Tibial nerve (tissue), 3 donors: ENCODE measurements at regions not wholly inside any gene's neighbourhood (a gene's known extent, or its start where the extent isn't known, plus 50 kb on each side); places are given as distances from the start of the nearest gene placed in this dataset.
"Not testable (repeated sequence)": the region's sequence is repeated elsewhere in the genome, so short reads cannot be mapped to it uniquely, and the experiment has no call there.

Experiments
- CTCF ChIP-seq, 5 experiments: fragments of 200-600 bp in 3 of 5; fragments of 450-650 bp in 2 of 5; sonication (generic) in 3 of 5; IDR thresholded peaks; one replicate each; pipeline ENCODE4 v1.5.1; 2016 to 2019; ENCODE audit warnings: antibody characterized with exemption in 5 of 5, mild to moderate bottlenecking in 3 of 5, moderate library complexity in 2 of 5
- POLR2A ChIP-seq, 2 donors: fragments of 450-650 bp; IDR thresholded peaks; one replicate each; pipeline ENCODE4 v1.6.1; 2017; ENCODE audit warnings: antibody characterized with exemption in 2 of 2, mild to moderate bottlenecking in 2 of 2, moderate library complexity in 2 of 2

DNA sequence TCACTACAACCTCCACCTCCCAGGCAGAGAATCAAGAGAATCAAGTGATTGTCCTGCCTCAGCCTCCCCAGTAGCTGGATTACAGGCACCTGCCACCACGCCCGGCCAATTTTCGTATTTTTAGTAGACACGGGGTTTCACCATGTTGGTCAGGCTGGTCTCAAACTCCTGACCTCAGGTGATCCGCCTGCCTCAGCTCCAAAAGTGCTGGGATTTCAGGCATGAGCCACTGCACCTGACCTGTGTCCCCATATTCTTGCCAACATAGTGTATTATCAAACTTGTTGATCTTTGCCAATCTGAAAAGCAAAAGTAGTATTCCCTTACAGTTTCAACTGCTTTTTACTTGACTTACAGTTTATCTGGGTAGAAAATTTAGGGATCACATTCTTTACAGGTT, 101.7 kb downstream of the SPDYE17 start:
- TF ChIP-seq POLR2A, CTCF (IDR thresholded peaks at IDR 0.05): not testable (repeated sequence)
